Transverse colon (tissue), 4 donors: ENCODE measurements at regions not wholly inside any gene's neighbourhood (a gene's known extent, or its start where the extent isn't known, plus 50 kb on each side); places are given as distances from the start of the nearest gene placed in this dataset.

Experiments
- DNase-seq: peaks from one replicate; pipeline ENCODE4 v3.0.0-alpha.2; 2019
- H3K27ac ChIP-seq, 4 donors: fragments of 200-600 bp; sonication (generic); 2 replicates each; pipeline ENCODE4 v1.5.1; 2016 to 2018; ENCODE audit warnings: inconsistent platforms in 4 of 4
- H3K27me3 ChIP-seq: fragments of 200-600 bp; sonication (generic); 2 replicates; pipeline ENCODE4 v1.5.1; 2017; ENCODE audit warnings: inconsistent platforms
- H3K36me3 ChIP-seq, 4 donors: fragments of 200-600 bp; sonication (generic); 2 replicates each; pipeline ENCODE4 v1.5.1; 2017 to 2019; ENCODE audit warnings: inconsistent platforms in 4 of 4
- H3K4me1 ChIP-seq, 4 donors: fragments of 200-600 bp; sonication (generic); 2 replicates each; pipeline ENCODE4 v1.5.1; 2017 to 2020; ENCODE audit warnings: inconsistent platforms in 4 of 4
- H3K4me3 ChIP-seq, 4 donors: fragments of 200-600 bp; sonication (generic); 1 replicate in 1 of 4; 2 replicates in 3 of 4; pipeline versions ENCODE4 v1.5.1 to v1.6.1; 2017 to 2019; ENCODE audit warnings: inconsistent platforms in 4 of 4
- H3K9me3 ChIP-seq, 2 donors: fragments of 200-600 bp; sonication (generic); 2 replicates each; pipeline ENCODE4 v1.5.1; 2017 to 2019; ENCODE audit warnings: inconsistent platforms in 2 of 2
- EP300 ChIP-seq: sonication (generic); formaldehyde crosslinking; IDR thresholded peaks from one replicate; pipeline ENCODE4 v1.6.1; 2017; ENCODE audit warnings: antibody characterized with exemption, low read depth
- POLR2A ChIP-seq: fragments of 450-650 bp; IDR thresholded peaks from one replicate; pipeline ENCODE4 v1.6.1; 2016; ENCODE audit warnings: antibody characterized with exemption, mild to moderate bottlenecking, moderate library complexity
- POLR2AphosphoS5 ChIP-seq, 3 donors: sonication (generic); formaldehyde crosslinking; IDR thresholded peaks; one replicate each; pipeline ENCODE4 v1.6.1; 2016; ENCODE audit warnings: antibody characterized with exemption in 3 of 3
- WGBS, 2 donors: methylation state at CpG; one replicate each; pipeline ENCODE4 v1.1.5; 2018; ENCODE audit warnings: low coverage in 1 of 2; 5-methylcytosine and 5-hydroxymethylcytosine counted together
- in situ Hi-C, 4 donors: fragments of 200-750 bp; cut with MboI; loops; one replicate each; pipeline versions ENCODE4 v1.15.0 to v1.15.1; 2017; ENCODE audit warnings: low sequenced_read_pairs in 3 of 4, low pct_ligation_motif_present in 1 of 4, low pct_unique_long_range_greater_than_20kb in 1 of 4
- intact Hi-C: fragments of 100-400 bp; cut with DNase I; formaldehyde crosslinking; loops from one replicate; pipeline ENCODE4 v1.15.1; 2023; ENCODE audit warnings: low total_unique reads
- TF ChIP-seq, protein P1 (sequence below), 5 experiments: fragments of 200-600 bp in 3 of 5; fragments of 450-650 bp in 2 of 5; sonication (generic) in 3 of 5; IDR thresholded peaks; 1 replicate in 2 of 5; 2 replicates in 3 of 5; pipeline ENCODE4 v1.5.1; 2016 to 2017; ENCODE audit warnings: antibody characterized with exemption in 5 of 5, inconsistent platforms in 3 of 5, mild to moderate bottlenecking in 2 of 5, moderate library complexity in 1 of 5

DNA sequence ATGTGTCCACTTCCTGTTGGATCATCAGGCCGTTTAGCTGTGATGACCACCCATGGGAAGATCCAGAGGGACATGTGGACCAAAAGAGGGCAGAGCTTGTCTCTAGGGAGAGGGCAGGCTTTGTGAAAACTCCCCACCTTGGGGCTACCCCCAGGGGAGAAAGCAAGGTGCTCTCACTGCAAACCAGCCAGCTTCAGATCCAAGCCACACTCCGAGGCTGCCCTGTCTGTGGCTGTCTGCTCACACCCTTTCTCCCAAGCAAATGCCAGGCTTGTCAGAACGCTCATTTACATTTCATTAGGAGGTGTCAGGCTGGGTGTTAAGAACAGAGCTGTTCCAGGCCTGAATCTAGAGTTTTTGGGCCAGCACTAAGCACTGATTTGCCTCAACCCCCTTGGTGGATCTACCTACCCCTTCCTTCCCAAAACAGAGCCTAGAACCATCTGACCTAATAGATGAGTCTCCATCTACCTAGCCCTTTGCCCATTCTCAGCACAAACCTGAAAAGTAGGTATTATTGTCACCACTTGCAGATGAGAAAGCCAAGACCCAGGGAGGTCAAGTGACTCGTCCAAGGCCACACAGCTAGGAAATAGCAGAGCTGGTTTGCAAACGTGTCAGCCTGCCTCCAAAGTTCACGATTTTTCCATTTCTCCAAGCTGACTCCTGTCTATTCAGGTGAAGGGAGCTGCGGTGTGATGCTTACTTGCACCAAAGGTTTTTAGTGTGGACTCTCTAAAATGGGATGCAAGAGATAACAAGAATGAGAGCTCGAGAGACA lies 130.9 kb downstream of the EMX2 start:
- Histone ChIP-seq H3K27ac (no peak overlapping the region), H3K4me1 (no peaks in the 10 kb centered on the region), H3K36me3 (no peaks in the 10 kb centered on the region), H3K9me3 (no peaks in the 10 kb centered on the region), H3K27me3 (peaks cover 5% of the 10 kb centered on the region), H3K4me3 (no peak overlapping the region)
- WGBS, 2 donors, result 43 to 80% methylated on average over 3 to 8 of the region's 8 CpGs
- in situ Hi-C loops (no loop called here), intact Hi-C loops (no loop called here)
- TF ChIP-seq EP300 (no peak), POLR2AphosphoS5 (IDR thresholded peaks at IDR 0.05) (no peak)
- TF ChIP-seq, protein P1, sequence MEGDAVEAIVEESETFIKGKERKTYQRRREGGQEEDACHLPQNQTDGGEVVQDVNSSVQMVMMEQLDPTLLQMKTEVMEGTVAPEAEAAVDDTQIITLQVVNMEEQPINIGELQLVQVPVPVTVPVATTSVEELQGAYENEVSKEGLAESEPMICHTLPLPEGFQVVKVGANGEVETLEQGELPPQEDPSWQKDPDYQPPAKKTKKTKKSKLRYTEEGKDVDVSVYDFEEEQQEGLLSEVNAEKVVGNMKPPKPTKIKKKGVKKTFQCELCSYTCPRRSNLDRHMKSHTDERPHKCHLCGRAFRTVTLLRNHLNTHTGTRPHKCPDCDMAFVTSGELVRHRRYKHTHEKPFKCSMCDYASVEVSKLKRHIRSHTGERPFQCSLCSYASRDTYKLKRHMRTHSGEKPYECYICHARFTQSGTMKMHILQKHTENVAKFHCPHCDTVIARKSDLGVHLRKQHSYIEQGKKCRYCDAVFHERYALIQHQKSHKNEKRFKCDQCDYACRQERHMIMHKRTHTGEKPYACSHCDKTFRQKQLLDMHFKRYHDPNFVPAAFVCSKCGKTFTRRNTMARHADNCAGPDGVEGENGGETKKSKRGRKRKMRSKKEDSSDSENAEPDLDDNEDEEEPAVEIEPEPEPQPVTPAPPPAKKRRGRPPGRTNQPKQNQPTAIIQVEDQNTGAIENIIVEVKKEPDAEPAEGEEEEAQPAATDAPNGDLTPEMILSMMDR (IDR thresholded peaks at IDR 0.05), result no peak
- DNase-seq, result no peak

DNA sequence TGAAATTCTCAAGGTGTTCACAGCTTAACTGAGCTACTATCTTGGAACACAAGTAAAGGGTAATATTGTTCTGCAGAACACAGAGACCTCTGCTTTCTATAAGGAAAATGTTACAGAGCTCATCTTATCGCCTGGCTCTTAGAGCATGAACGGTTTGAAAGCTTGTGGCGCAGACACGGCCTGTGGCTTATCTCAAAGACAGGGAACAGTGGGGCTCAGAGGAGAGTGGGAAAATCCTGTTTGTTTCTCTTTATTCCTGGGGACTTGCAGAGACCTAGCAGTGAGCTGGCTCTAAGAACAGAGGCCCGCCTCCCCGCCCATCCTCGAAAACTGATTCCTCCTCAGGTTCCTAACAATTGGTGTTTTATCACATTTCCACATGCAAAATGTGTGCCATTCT lies 131.7 kb downstream of the EMX2 start:
- no peaks in the 10 kb centered on the region for H3K9me3 ChIP-seq
- no peak overlapping the region for H3K4me3 ChIP-seq
- no peaks in the 10 kb centered on the region for H3K4me1 ChIP-seq
- in situ Hi-C loops (no loop called here), intact Hi-C loops (no loop called here)
- H3K36me3 ChIP-seq, result no peaks in the 10 kb centered on the region
- no peak overlapping the region for H3K27ac ChIP-seq
- WGBS, 2 donors, result 73 to 87% methylated on average over 3 to 7 of the region's 7 CpGs
- no peak for DNase-seq
- TF ChIP-seq POLR2A (no peak), EP300 (no peak), POLR2AphosphoS5 (IDR thresholded peaks at IDR 0.05) (no peak)
- TF ChIP-seq, protein P1 (IDR thresholded peaks at IDR 0.05), result no peak
- peaks cover 5% of the 10 kb centered on the region for H3K27me3 ChIP-seq

DNA sequence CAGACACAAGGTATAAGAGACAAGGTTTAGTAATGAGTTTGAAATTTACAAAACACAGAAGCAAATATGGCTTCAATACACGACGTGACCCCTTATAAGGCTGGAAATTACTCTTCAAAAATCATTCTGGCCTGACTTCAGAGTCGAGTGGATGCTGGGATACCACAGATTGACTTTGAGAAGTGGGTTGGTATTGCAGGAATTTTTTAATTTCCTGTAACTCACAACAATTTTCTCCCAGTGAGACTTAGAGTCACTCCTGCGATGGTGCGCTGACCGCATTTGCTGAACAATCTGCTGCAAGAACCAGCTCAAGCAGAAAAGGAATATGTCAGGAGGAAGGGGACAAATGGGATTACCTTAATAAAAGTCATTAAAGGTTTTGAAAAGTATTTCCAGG lies 132.1 kb downstream of the EMX2 start:
- in situ Hi-C loops, result no loop called here
- Histone ChIP-seq H3K27ac (no peak overlapping the region), H3K4me3 (no peak overlapping the region), H3K36me3 (no peaks in the 10 kb centered on the region), H3K9me3 (no peaks in the 10 kb centered on the region), H3K27me3 (peaks cover 5% of the 10 kb centered on the region), H3K4me1 (no peaks in the 10 kb centered on the region)
- 82 to 83% methylated on average over 6 of the region's 6 CpGs for WGBS, 2 donors
- DNase-seq, result no peak
- intact Hi-C loops, result no loop called here
- TF ChIP-seq POLR2A (no peak), EP300 (no peak), POLR2AphosphoS5 (IDR thresholded peaks at IDR 0.05) (no peak)
- TF ChIP-seq, protein P1 (IDR thresholded peaks at IDR 0.05), result no peak

DNA sequence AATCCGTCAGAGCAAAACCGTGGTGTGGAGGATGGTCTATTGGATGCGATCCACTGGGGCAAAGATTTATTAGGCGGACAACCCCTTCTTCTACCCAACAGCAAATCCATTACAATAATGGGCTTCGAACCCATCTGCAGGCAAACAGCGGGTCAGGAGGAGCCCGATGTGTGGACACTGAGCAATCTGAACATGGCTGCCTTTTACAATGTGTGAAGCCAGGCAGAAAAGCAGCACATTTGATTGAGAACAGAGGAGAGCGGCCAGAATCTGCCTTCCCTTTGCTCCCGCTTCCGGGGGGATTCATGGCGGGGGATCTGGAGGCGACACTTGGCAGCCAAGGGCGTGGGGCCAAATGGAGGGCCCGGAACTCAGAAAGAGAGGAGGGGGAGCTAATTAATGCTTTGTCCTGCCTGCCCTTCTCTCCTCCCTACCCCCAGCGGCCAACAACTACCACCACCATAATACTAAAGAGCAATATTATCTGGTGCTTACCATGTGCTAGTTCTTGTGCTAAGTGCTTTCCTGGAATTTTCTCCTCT lies 133.0 kb downstream of the EMX2 start:
- Histone ChIP-seq H3K4me3 (no peak overlapping the region), H3K27me3 (peaks cover 5% of the 10 kb centered on the region), H3K4me1 (no peaks in the 10 kb centered on the region), H3K36me3 (no peaks in the 10 kb centered on the region), H3K27ac (no peak overlapping the region), H3K9me3 (no peaks in the 10 kb centered on the region)
- WGBS, 2 donors, result 74 to 75% methylated on average over 4 to 15 of the region's 15 CpGs
- no peak for DNase-seq
- intact Hi-C loops (no loop called here), in situ Hi-C loops (no loop called here)
- no peak for TF ChIP-seq EP300
- TF ChIP-seq POLR2A, result no peak
- TF ChIP-seq POLR2AphosphoS5 (IDR thresholded peaks at IDR 0.05), result no peak
- TF ChIP-seq, protein P1 (IDR thresholded peaks at IDR 0.05), result no peak
